GM18520 (cell line): ENCODE measurements at regions not wholly inside any gene's neighbourhood (a gene's known extent, or its start where the extent isn't known, plus 50 kb on each side); places are given as distances from the start of the nearest gene placed in this dataset.

Experiments
- ATAC-seq: cut with Tn5 transposase; IDR thresholded peaks from one replicate; pipeline ENCODE4 v1.9.1; 2021; ENCODE audit not compliant: unreplicated experiment

DNA sequence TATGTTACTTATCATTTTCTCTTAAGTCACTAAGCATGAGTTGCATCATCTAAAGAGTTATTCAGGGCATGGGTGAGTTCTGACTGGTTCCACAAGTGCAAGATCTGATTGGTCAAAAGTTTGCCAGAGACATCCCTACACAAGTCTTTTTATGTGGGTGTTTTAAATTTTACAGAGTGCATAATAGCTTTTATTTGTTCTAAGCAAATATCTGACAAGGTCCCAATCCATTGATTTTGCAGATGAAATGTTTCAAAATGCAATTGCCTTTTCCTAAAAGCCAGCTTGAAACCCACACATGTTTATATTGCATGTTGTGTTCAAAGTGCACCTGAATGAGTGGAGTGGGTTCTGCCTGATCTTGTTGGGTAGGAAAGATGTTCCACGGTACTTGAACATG is 101.7 kb upstream of the PAX6 start:
- no peak for ATAC-seq

DNA sequence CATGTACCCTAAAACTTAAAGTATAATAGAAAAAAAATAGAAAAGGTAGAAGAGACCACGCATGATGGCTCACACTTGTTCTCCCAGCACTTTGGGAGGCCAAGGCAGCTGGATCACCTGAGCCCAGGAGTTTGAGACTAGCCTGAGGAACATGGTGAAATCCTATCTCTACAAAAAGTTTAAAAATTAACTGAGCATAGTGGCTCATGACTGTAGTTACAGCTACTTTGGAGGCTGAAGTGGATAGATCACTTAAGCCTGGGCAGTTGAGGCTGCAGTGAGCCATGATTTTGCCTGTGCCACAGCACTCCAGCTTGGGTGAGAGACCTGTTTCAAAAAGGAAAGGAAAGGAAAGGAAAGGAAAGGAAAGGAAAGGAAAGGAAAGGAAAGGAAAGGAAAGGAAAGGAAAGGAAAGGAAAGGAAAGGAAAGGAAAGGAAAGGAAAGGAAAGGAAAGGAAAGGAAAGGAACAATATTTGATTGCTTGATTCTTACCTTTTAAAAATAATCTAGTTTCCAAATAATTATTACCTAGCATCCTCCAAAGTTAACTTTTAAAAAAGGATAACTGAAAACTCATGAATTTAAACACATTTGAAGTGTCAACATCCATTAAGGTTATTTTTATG is 99.9 kb upstream of the PAX6 start:
- ATAC-seq: no peak

DNA sequence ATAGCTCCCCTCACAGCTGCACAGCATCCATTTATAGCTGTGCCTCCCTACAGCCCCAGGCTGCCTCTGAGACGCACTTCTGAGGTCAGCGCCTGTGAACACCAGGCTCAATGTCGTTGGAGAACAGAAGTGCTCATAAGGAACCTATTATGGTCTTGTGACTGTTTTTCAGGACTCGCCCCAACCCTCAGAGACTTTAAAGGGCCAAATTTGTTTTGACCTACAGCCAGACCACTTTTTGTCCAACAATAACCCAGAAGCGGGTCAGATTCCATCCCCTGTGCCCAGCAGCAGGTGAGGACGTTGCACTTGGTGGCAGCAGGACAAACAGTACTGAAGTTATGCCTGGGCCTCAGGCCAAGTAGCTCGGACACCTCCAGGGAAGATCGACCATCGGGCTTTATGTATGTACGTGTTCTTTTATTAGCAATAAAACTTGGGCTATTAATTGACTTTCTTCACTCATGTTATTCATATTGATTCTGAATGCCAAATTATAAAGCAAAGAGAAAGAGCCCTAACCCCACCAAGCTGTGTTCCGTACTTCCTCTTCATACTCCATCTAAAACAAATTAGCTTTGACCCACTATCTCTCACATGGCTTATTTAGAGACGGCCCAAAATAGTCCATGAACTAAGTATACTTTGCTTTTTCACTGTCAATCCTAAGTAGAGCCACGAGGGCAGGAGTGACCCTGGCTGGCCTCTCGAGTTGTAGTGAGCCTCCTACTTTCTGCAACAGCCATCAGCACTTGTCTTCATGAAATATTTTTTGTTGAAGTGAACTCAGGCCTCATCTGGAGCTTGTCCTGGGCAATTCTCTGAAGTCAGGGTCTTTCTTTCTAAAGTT is 92.3 kb upstream of the PAX6 start:
- no peak for ATAC-seq

DNA sequence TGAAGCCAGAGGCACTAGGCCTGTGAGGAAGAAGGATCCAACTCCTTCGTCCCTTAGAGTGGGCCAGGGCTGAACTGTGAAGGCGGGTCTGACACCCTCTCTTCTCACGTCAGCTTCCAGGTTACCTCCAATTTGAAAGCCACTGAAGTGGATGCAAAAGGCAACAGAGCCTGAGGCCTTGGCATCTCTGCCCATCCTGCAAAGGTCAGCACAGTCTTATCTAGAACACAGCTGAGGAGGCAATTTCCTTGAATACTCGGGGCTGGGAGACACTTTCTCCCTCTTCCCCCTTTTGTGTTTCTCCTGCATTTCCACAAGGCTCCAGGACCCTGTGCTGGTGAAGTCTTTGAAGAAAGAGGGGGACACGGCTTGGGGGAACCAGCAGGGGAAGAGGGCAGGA is 91.6 kb upstream of the PAX6 start:
- ATAC-seq: no peak

DNA sequence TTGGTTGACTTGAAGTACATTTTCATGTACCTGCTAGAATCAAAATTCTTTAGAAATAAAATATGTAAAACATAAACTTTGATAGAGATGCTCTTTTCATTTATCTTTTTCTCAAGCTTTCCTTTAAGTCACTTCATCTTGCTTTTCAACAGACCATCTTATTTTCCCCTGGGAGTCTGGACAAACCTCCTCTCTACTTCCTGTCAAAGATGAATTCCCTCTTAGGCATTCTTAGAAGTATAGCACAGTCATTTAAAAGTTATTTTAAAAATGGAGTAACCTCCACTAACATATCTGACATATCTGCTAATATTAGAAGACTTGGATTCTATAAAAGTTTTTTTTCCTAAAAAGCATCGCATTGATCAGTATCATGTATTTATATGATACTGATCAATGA is 84.8 kb upstream of the PAX6 start:
- no peak for ATAC-seq

DNA sequence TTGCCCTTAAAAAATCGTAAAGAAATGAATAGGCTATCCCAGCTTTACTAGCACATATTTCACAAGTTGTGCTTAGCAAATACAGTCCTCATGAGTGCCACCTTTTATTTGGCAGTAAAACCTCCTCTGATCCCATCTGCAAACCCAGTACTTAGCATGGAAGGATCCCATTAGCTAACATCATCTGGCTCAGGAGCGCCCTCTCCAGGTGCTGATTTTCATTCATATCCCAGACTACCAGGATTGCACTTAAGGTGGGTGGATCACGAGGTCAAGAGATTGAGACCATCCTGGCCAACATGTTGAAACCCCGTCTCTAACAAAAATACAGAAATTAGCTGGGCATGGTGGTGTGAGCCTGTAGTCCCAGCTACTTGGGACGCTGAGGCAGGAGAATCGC is 76.1 kb upstream of the PAX6 start:
- no peak for ATAC-seq

DNA sequence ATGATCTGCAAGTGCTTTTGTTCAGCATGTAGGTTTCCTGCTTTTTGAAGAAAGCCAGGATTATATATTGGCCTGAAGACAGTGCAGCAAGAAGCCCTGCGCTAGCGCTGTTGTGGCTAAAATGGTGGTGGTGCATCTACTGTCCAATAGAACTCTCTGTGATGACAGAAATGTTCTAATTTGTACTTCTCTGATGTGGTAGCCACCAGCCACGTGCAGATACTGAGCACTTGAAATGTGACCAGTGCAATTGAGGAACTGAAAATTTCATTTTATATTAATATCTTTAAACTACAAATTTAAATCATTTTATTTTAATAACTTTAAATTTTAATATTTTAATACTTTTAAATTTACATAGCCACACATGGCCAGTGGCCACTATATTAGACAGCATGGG is 73.0 kb upstream of the PAX6 start:
- ATAC-seq: no peak

DNA sequence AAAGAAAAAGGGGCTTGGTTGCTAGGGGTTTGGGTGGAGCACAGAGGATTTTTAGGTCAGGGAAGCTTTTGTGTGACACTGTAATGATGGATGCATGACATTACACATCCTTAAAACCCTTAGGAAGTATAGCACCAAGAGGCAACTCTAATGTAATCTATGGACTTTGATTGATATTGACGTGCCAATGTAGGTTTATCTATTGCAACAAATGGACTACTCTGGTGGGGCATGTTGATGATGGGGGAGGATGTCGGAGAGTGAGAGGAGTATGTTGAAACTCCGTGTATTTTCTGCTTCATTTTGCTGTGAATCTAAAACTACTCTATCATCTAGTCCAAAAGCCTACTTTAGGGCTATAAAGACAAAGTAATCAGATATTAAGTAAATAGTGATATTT is 72.3 kb upstream of the PAX6 start:
- ATAC-seq: no peak

DNA sequence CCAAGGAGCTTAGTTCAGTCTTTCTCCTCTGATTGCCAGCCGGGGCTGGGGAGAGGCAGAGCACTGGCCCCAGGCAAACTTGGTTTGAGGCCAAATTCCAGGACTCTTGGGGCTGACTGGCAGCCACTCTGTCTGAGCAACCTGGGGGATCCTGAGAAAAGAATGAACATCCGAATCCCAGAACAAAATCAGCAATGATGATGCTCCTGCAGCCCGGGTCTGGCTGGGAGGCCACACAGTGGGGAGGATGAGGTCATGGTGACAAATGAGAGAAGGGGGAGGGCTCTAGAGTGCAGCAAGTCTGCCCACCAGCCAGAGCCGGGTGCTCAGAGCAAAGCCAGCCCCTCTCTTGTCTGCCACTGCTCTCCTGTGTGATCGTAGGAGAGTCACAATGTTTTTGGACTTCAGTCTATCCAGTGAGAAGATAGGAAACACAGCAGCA is 71.8 kb upstream of the PAX6 start:
- no peak for ATAC-seq

DNA sequence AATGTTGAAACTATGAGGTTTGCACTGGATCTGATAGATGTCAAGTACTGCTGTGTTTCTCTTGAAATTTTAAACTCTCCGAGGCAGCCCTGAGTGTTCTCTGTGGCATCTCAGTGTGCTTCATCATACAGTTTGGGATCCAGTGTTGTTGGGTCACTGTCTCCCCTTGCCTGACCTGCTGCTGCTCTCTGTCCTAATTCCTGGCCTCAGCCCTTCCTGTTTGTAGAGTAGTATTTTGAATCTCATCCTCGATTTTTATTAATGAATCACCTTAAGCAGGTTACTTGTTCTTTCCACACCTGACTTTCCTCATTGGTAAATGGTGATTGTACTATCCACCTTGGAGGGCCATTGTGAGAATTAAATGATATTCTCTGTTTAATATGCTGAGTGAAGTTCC is 70.7 kb upstream of the PAX6 start:
- no peak for ATAC-seq

DNA sequence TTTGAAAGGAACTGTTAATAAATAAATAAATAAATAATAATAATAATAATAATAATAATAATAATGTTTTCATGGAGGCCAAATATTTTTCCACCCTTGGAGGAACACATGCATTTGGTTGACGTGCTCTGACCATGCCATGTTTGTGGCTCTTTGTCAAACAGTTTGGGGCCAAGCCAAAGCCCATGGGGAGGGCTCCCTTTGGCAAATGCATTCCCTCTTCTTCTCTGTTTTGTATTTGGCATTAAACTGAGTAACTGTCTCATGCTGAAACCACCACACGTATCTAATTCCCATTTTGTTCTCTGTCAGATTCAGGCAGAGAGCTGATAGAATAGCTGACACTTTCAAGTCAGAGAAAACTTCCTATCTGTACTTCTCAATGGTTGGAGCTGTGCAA is 68.6 kb upstream of the PAX6 start:
- ATAC-seq: no peak

DNA sequence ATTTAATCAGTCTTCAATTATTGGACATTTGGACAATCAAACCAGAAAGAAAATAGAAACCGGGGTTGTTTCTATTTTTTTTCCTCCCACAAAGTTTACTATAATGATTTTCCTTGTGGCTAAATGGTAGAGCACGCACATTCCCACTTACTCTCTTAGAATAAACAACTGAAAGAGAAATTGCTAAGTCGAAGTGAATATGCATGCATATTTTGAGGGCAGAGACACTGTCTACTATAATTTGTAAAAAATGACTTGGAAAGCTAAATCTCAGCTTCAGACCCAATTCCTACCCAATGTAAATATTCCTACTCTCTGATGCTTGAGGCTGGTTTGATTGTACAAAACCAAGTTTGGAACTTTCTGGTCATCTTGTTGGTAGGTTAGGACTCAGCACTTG is 66.7 kb upstream of the PAX6 start:
- no peak for ATAC-seq

DNA sequence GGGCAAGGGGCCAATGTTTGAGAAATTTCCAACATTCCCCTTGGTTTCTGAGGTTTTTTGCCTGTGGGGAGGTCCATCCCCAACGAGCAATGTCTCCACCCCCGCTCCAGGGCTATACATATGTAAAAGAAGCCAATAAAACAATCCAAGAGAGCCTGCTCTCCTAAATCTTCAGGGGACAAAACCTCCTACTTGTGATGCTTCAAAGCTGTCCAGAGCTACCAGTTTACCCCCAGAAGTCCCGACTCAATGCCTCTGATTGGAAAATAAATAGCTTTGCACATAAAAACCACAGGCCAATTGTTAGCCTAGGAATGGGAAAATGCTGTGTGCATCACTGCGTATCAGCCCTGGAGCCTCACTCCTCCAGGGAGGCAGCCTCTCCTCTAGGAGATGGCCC is 66.0 kb upstream of the PAX6 start:
- no peak for ATAC-seq

DNA sequence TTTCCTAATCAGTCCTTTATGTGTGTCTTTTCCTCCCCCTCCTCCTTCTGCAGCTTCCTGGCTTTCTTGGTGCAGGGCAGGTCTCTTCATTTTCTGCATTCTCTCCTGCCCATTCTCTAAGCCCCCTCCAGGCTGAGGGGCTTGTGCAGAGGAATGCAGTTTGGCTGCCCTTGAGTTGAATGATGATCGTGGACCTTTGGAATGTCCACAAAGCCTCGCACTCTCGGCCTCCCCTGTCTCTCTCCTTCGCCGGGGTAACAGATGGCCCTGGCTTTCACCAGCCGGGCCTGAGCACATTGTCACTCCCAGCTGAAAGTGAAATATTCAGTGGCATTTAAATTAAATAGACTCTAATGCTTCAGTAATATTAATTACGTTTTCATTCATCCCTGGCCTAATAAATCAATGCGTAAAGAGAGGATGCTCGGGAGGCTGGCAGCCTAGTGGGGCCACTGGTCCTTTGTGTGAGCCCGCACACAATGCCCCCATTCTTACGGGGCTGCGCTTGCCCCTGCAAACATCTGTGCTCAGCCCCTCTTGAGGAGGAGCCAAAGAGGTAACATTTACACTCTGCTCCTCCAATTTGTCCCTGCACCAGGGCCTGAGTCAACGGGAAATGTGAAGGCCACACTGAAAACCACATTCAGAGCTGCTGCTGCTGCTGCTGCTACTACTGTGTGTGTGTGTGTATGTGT is 64.9 kb upstream of the PAX6 start:
- no peak for ATAC-seq

DNA sequence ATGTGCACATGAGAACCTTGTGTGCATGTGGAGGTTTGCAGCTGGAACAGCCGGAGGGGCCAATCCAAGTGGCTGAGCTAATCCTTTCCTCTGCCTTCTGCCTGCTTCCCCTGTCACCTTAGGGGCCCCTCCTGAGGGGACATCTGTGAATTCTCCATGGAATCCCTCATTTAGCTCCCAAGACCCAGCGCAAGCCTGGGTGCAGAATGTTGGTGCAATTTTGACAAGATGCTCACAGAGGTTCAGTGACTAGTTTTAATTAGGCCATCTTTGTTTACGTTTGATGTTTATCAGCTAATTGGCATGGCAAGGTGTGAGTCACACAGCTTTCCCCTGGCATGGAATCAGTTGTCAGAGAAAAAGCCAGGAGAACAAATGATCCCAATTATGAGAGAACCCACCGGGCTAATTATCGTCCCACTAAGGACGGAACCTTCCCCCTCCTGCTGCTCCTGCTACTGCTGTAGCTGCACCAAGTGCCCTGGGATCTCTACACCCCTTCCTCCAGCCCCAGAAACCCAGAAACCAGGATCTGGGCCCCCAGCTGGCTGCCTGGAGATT is 63.6 kb upstream of the PAX6 start:
- ATAC-seq: no peak

DNA sequence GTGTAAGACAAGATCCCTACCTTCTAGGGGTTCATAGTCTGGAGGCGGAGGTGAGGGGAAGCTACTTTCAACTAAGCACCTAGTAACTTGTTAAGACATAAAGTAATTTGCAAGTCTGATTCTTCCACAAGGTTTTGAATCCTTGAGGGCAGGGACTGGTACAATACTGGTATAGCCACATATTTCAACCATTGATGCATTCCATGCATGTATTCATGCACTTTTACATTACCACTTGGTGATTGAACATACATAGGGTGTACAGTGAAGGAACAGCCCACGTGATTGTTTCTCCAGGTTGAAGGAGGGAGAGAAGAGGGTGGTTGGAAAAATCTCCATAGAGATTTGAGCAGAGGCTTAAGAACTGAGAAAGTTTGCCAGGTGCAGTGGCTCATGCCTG is 62.0 kb upstream of the PAX6 start:
- no peak for ATAC-seq

DNA sequence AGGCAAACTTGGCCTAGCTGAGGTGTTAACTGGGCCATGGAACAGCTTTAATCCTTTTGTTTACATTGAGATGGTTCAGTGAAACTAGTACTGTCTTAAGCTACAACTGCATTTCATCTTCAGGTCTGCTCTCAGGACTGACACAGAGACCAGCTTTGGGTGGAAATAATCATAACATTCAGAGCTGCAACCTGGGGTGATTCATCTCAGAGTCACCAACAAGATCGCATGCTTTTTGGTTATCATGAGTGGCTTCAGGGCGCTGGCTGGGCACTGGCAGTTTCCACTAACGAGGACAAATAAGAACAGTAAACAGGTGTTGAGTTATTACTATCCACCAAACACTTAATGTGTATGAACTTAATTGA is 60.9 kb upstream of the PAX6 start:
- no peak for ATAC-seq

DNA sequence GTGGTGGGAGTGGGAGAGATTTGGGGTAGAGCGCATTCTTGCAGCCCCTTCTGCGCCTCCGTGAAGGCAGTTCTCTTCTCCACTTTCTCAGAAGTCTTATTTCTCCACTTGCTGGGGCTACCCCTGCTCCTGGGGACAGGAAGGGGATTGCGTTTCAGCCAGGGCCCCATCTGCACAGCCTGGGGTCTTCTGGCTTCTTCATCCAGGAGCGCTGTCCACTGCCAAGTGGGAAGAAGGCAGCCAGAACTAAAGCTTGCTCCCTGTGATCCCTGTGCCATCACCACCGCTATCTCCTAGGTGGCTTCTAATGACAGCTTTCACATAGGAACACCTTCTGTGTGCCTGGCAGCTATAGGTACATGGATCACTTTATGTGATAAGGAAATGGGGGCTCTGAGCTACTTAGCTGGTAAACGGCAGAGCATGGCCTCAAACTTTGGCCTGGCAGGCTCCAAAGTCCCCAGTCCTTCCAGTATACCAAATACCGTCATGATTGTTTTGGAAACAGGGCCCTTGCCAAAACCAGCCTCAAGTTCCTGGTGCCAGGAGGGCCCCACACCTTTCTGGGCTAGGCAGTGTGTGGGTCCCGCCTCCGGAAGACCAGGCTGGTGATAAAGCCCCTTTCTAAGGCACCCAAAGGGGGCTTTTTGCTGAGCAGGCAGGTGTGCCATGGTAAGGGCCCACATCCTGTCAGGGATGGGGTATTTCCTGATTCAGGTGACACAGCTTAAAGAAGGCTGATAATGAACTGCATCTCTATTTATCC is 60.4 kb upstream of the PAX6 start:
- no peak for ATAC-seq

DNA sequence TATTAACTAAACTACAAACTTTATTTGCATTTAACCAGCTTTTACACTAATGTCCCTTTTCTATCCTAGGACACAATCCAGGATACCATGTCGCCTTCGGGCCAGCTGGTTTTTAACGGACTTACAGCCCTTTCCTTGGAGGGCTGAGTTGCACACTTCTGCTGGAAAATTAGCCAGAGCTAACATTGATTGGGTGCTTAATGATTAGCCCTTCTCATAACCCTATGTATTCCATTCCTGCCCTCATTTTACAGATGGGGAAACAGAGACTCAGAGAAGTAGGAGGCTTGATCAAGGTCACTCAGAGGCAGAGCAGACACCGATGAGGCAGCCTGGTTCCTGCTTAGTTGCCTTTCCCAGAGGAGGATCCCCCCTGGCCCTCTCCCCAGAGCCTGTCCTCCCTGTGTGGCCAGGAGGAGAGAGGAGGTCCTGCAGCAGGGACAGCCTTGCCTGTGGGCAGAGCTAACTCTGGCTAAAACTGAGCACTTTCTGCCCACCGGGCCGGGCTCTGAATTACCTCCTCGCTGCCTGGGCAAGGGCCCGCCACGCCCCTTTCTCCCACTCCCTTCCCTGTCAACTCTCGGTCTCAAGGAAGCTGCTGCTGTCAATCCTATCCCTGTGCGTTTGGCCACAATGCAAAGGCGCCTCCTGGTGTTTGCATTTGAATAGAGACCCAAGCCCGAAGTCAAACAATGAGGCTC is 59.6 kb upstream of the PAX6 start:
- ATAC-seq: no peak

DNA sequence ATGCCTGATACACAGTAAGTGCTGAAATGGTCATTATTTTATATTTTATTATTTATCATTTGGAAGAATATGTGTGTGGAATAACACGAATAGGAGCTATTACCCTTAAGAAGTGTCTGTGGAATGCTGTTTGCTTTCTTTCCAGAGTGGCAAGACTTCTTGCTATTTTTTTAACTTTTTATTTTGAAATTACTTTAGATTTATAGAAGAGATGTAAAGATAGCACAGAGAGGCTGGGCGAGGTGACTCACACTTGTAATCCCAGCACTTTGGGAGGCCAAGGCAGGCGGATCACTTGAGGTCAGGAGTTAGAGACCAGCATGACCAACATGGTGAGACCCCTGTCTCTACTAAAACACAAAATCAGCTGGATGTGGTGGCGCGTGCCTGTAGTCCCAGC is 58.9 kb upstream of the PAX6 start:
- ATAC-seq: no peak
